ENCODE measurements at regions not wholly inside any gene's neighbourhood (a gene's known extent, or its start where the extent isn't known, plus 50 kb on each side); places are given as distances from the start of the nearest gene placed in this dataset.

GRCh38 chr6:121020656-121021055 lies 313.6 kb downstream of the TBC1D32 start:
- Histone ChIP-seq H3K27me3 (ENCODE audit: insufficient read depth, poor library complexity, severe bottlenecking) (no peaks in the 10 kb centered on the region), H3K4me3 (ENCODE audit: severe bottlenecking) (no peak overlapping the region), H3K4me1 (ENCODE audit: insufficient read depth, poor library complexity, severe bottlenecking) (no peaks in the 10 kb centered on the region), H3K36me3 (ENCODE audit: low read depth) (no peaks in the 10 kb centered on the region), H3K9me3 (ENCODE audit: severe bottlenecking) (no peaks in the 10 kb centered on the region), H3K27ac (ENCODE audit: poor library complexity, severe bottlenecking) (no peak overlapping the region)
- DNase-seq (ENCODE audit: low spot score) (no peak), ATAC-seq (ENCODE audit: low read depth) (no peak)
- TF ChIP-seq CTCF (IDR thresholded peaks at IDR 0.05; ENCODE audit: poor library complexity, severe bottlenecking) = no peak

- Histone ChIP-seq H3K36me3 (ENCODE audit: low read depth) (no peaks in the 10 kb centered on the region), H3K4me1 (ENCODE audit: insufficient read depth, poor library complexity, severe bottlenecking) (no peaks in the 10 kb centered on the region), H3K27ac (ENCODE audit: poor library complexity, severe bottlenecking) (no peak overlapping the region), H3K4me3 (ENCODE audit: severe bottlenecking) (no peak overlapping the region), H3K9me3 (ENCODE audit: severe bottlenecking) (no peaks in the 10 kb centered on the region), H3K27me3 (ENCODE audit: insufficient read depth, poor library complexity, severe bottlenecking) (no peaks in the 10 kb centered on the region)
- ATAC-seq (ENCODE audit: low read depth) = no peak
- TF ChIP-seq CTCF (IDR thresholded peaks at IDR 0.05; ENCODE audit: poor library complexity, severe bottlenecking) = no peak
- no peak for DNase-seq (ENCODE audit: low spot score)
These were observed 325.7 kb downstream of the TBC1D32 start for GRCh38 chr6:121008553-121008952.

GRCh38 chr6:121006024-121006423 lies 328.3 kb downstream of the TBC1D32 start:
- no peak overlapping the region for H3K4me3 ChIP-seq (ENCODE audit: severe bottlenecking)
- H3K36me3 ChIP-seq (ENCODE audit: low read depth) = no peaks in the 10 kb centered on the region
- no peaks in the 10 kb centered on the region for H3K4me1 ChIP-seq (ENCODE audit: insufficient read depth, poor library complexity, severe bottlenecking)
- no peak for ATAC-seq (ENCODE audit: low read depth)
- no peak for DNase-seq (ENCODE audit: low spot score)
- H3K27ac ChIP-seq (ENCODE audit: poor library complexity, severe bottlenecking) = no peak overlapping the region
- no peak for TF ChIP-seq CTCF (IDR thresholded peaks at IDR 0.05; ENCODE audit: poor library complexity, severe bottlenecking)
- no peaks in the 10 kb centered on the region for H3K9me3 ChIP-seq (ENCODE audit: severe bottlenecking)
- H3K27me3 ChIP-seq (ENCODE audit: insufficient read depth, poor library complexity, severe bottlenecking) = no peaks in the 10 kb centered on the region

- TF ChIP-seq CTCF (IDR thresholded peaks at IDR 0.05; ENCODE audit: poor library complexity, severe bottlenecking) = no peak
- ATAC-seq (ENCODE audit: low read depth) (no peak), DNase-seq (ENCODE audit: low spot score) (no peak)
- Histone ChIP-seq H3K4me1 (ENCODE audit: insufficient read depth, poor library complexity, severe bottlenecking) (no peaks in the 10 kb centered on the region), H3K27ac (ENCODE audit: poor library complexity, severe bottlenecking) (no peak overlapping the region), H3K36me3 (ENCODE audit: low read depth) (no peaks in the 10 kb centered on the region), H3K9me3 (ENCODE audit: severe bottlenecking) (no peaks in the 10 kb centered on the region), H3K27me3 (ENCODE audit: insufficient read depth, poor library complexity, severe bottlenecking) (no peaks in the 10 kb centered on the region), H3K4me3 (ENCODE audit: severe bottlenecking) (no peak overlapping the region)
These were observed 333.9 kb downstream of the TBC1D32 start for GRCh38 chr6:121000381-121000780.

- Histone ChIP-seq H3K9me3 (ENCODE audit: severe bottlenecking) (no peaks in the 10 kb centered on the region), H3K27ac (ENCODE audit: poor library complexity, severe bottlenecking) (no peak overlapping the region), H3K4me1 (ENCODE audit: insufficient read depth, poor library complexity, severe bottlenecking) (no peaks in the 10 kb centered on the region), H3K4me3 (ENCODE audit: severe bottlenecking) (no peak overlapping the region), H3K27me3 (ENCODE audit: insufficient read depth, poor library complexity, severe bottlenecking) (no peaks in the 10 kb centered on the region), H3K36me3 (ENCODE audit: low read depth) (no peaks in the 10 kb centered on the region)
- no peak for TF ChIP-seq CTCF (IDR thresholded peaks at IDR 0.05; ENCODE audit: poor library complexity, severe bottlenecking)
- DNase-seq (ENCODE audit: low spot score) = no peak
- no peak for ATAC-seq (ENCODE audit: low read depth)
These were observed 337.9 kb downstream of the TBC1D32 start for GRCh38 chr6:120996340-120996739.
